GM23248 (cell line): ENCODE measurements at regions not wholly inside any gene's neighbourhood (a gene's known extent, or its start where the extent isn't known, plus 50 kb on each side); places are given as distances from the start of the nearest gene placed in this dataset.

Experiments used
- EZH2 ChIP-seq: fragments of 200-600 bp; sonication (generic); IDR thresholded peaks from 2 replicates; pipeline ENCODE4 v1.6.1; 2018; ENCODE audit warnings: antibody characterized with exemption, mild to moderate bottlenecking; ENCODE audit not compliant: insufficient read depth, poor library complexity, severe bottlenecking
- EZH2phosphoT487 ChIP-seq: fragments of 200-600 bp; sonication (generic); IDR thresholded peaks from 2 replicates; pipeline ENCODE4 v1.6.1; 2018; ENCODE audit warnings: antibody characterized with exemption, moderate library complexity, mild to moderate bottlenecking, low read depth; ENCODE audit not compliant: insufficient read depth

GRCh38 chr19:31111741-31112140 lies 237.5 kb downstream of the TSHZ3 start:
- TF ChIP-seq EZH2 (no peak), EZH2phosphoT487 (no peak)
